Testis (tissue), 2 donors: ENCODE measurements at regions not wholly inside any gene's neighbourhood (a gene's known extent, or its start where the extent isn't known, plus 50 kb on each side); places are given as distances from the start of the nearest gene placed in this dataset.

Experiments used
- DNase-seq: peaks from one replicate; pipeline ENCODE4 v3.0.0-alpha.2; 2019
- H3K27ac ChIP-seq, 2 donors: fragments of 200-600 bp; sonication (generic); one replicate each; pipeline ENCODE4 v1.5.1; 2019
- H3K27me3 ChIP-seq: fragments of 200-600 bp; sonication (generic); one replicate; pipeline ENCODE4 v1.5.1; 2019
- H3K36me3 ChIP-seq: fragments of 200-600 bp; sonication (generic); one replicate; pipeline ENCODE4 v1.5.1; 2017; ENCODE audit warnings: low read depth; ENCODE audit errors: missing control alignments
- H3K4me1 ChIP-seq: fragments of 200-600 bp; sonication (generic); one replicate; pipeline ENCODE4 v1.5.1; 2019
- H3K4me3 ChIP-seq, 2 donors: fragments of 200-600 bp; sonication (generic); one replicate each; pipeline ENCODE4 v1.5.1; 2017 to 2019
- H3K9me3 ChIP-seq: fragments of 200-600 bp; sonication (generic); one replicate; pipeline ENCODE4 v1.5.1; 2017
- POLR2A ChIP-seq: fragments of 450-650 bp; IDR thresholded peaks from one replicate; pipeline ENCODE4 v1.6.1; 2017; ENCODE audit warnings: antibody characterized with exemption, mild to moderate bottlenecking, moderate library complexity
- WGBS, 2 donors: methylation state at CpG; one replicate each; pipeline ENCODE4 v1.1.5; 2018; 5-methylcytosine and 5-hydroxymethylcytosine counted together
- intact Hi-C: fragments of 100-400 bp; cut with DNase I; formaldehyde crosslinking; loops from one replicate; pipeline ENCODE4 v1.15.1; 2023; ENCODE audit warnings: low total_unique reads
- TF ChIP-seq, protein P1 (sequence below), 3 experiments: fragments of 450-650 bp in 2 of 3; fragments of 200-600 bp in 1 of 3; sonication (generic) in 1 of 3; IDR thresholded peaks; one replicate each; pipeline ENCODE4 v1.5.1; 2016 to 2019; ENCODE audit warnings: antibody characterized with exemption in 3 of 3, mild to moderate bottlenecking in 2 of 3, moderate library complexity in 1 of 3

DNA sequence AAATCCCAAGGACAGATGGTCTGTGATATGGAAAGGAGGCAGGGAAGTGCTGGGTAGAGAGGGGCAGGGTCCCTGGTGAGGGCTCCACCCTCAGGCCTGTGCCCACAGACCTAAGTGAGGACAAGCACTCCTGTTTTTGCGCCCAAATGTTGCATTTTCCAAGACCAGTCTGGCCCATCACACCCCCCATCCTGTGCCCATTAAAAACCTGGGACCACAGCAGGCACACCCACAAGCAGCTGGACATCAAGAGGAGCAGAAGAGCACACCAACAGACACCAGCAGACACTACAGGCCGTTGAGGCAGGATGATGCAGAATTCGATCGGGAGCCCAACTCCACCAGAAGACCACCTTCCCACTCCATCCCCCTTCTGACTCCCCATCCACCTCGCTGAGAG is 72.8 kb downstream of the DMRTA2 start:
- intact Hi-C loops = no loop called here
- no peak for DNase-seq

DNA sequence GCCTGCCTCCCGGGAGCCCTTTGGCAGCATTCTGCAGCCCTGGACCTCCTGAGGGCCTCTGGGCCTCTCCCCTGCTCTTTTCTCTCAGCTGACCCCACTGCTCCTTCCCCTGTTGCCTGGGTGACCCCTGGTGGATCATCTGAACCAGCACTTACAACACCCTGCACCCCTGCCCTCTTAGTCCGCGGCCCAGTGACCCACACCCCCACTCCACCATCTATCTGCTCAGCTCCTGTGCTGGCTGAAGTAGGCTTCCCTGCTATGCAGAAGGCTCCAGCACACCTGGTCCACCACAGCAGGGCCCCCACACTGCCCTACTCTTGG is 74.0 kb downstream of the DMRTA2 start:
- Histone ChIP-seq H3K27ac (no peak overlapping the region), H3K27me3 (no peaks in the 10 kb centered on the region), H3K4me3 (no peak overlapping the region), H3K4me1 (no peaks in the 10 kb centered on the region), H3K9me3 (no peaks in the 10 kb centered on the region), H3K36me3 (no peaks in the 10 kb centered on the region)
- TF ChIP-seq POLR2A = no peak
- TF ChIP-seq, protein P1, sequence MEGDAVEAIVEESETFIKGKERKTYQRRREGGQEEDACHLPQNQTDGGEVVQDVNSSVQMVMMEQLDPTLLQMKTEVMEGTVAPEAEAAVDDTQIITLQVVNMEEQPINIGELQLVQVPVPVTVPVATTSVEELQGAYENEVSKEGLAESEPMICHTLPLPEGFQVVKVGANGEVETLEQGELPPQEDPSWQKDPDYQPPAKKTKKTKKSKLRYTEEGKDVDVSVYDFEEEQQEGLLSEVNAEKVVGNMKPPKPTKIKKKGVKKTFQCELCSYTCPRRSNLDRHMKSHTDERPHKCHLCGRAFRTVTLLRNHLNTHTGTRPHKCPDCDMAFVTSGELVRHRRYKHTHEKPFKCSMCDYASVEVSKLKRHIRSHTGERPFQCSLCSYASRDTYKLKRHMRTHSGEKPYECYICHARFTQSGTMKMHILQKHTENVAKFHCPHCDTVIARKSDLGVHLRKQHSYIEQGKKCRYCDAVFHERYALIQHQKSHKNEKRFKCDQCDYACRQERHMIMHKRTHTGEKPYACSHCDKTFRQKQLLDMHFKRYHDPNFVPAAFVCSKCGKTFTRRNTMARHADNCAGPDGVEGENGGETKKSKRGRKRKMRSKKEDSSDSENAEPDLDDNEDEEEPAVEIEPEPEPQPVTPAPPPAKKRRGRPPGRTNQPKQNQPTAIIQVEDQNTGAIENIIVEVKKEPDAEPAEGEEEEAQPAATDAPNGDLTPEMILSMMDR (IDR thresholded peaks at IDR 0.05) = no peak
- WGBS, 2 donors = 51 to 62% methylated on average over 3 of the region's 3 CpGs
- intact Hi-C loops = no loop called here
- no peak for DNase-seq

More for the DNA sequence above, 72.8 kb downstream of the DMRTA2 start:
- WGBS, 2 donors = 51 to 67% methylated on average over 5 of the region's 5 CpGs
- Histone ChIP-seq H3K4me1 (no peaks in the 10 kb centered on the region), H3K36me3 (no peaks in the 10 kb centered on the region), H3K27me3 (no peaks in the 10 kb centered on the region), H3K9me3 (no peaks in the 10 kb centered on the region), H3K4me3 (no peak overlapping the region), H3K27ac (no peak overlapping the region)
- no peak for TF ChIP-seq POLR2A
- TF ChIP-seq, protein P1 (IDR thresholded peaks at IDR 0.05) = no peak

DNA sequence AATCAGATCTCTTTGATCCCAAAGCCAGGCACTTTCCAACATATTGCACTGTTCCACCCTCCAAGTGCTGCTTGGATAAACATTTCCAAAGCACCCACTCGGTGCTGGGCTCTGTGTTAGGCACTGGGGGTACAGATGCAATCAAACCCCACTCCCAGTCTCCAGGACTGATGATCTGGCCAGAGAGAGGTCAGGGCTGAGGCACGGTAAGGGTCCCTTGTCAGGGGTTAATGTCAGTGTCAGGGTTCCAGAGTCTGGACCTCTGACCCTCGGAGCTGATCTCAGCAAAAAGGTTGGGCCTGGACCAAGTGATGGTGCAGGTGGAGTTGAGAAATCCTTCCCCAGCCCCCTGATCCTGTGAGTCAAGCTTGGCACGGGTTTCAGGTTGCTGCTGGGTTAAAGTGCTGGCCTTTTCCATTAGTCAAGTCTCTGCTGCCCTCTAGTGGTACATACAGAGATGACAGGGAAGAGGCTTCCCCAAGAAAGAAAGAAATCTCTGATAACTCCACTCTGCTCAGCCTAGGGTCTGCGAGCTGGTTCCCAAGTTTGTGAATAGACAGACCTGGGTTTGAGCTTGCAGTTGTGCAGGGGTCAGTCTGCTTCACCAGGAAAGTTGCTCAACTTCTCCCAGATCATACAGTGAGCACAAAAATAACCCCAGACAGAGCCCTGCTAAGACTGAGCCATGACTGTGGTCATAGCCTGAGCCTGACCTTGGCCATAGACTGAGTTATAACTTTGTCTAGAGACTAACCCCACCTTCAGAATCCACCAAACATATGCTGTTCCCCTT is 74.6 kb downstream of the DMRTA2 start:
- Histone ChIP-seq H3K36me3 (no peaks in the 10 kb centered on the region), H3K9me3 (no peaks in the 10 kb centered on the region), H3K4me3 (no peak overlapping the region), H3K4me1 (no peaks in the 10 kb centered on the region), H3K27me3 (no peaks in the 10 kb centered on the region), H3K27ac (no peak overlapping the region)
- 23 to 25% methylated on average over 5 of the region's 5 CpGs for WGBS, 2 donors
- TF ChIP-seq, protein P1 (IDR thresholded peaks at IDR 0.05) = peak; percentile 65 to 89 (median 87)
- TF ChIP-seq POLR2A = no peak
- intact Hi-C loops = no loop called here
- peak; percentile 82 for DNase-seq

DNA sequence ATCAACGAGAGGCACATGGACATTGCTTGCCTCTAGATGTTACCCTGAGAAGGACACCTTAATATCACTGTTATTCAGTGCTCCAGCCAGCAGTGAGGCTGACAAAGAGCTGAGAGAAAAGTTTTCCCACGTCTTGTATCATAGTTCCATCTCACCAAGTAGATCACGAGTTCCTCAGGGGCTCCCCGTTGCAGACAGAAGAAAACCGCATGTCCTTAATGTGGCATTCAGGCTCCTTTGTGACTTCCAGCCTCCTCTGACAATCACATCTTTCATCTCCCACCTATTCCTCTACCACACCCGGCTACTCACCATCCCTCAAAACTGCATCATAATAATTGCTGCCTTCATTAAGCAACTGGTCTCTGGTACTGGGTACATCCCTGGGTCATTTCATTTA is 75.3 kb downstream of the DMRTA2 start:
- H3K4me3 ChIP-seq = no peak overlapping the region
- no peak for DNase-seq
- TF ChIP-seq, protein P1 (IDR thresholded peaks at IDR 0.05) = no peak
- no peak for TF ChIP-seq POLR2A
- 74 to 75% methylated on average over 6 of the region's 6 CpGs for WGBS, 2 donors
- intact Hi-C loops = no loop called here
- no peaks in the 10 kb centered on the region for H3K4me1 ChIP-seq
- no peaks in the 10 kb centered on the region for H3K36me3 ChIP-seq
- no peaks in the 10 kb centered on the region for H3K27me3 ChIP-seq
- H3K9me3 ChIP-seq = no peaks in the 10 kb centered on the region
- H3K27ac ChIP-seq = no peak overlapping the region

DNA sequence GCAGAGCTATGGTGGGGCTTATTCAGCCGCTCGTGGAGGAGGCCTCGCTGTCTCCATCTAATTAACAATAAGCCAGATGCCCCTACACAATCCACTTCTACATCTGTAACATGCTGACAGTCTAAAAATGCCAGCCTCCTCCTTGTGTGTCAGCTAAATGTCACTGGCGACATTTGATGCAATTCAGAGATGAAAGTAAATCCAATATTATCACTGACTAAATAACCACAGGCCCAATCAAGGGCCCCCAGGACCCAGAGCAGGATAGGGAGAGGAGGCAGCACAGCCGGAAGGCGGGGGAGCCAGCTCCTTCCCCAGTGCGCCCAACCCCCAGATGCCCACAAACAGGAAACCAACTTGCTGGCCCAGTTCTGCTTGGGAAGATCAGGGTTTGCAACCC is 76.6 kb downstream of the DMRTA2 start:
- Histone ChIP-seq H3K27ac (no peak overlapping the region), H3K9me3 (no peaks in the 10 kb centered on the region), H3K4me1 (no peaks in the 10 kb centered on the region), H3K27me3 (no peaks in the 10 kb centered on the region), H3K4me3 (no peak overlapping the region), H3K36me3 (no peaks in the 10 kb centered on the region)
- 76 to 80% methylated on average over 7 of the region's 7 CpGs for WGBS, 2 donors
- TF ChIP-seq POLR2A = no peak
- TF ChIP-seq, protein P1 (IDR thresholded peaks at IDR 0.05) = no peak
- DNase-seq = no peak
- intact Hi-C loops = no loop called here
